Ureter (tissue), 1 donor: ENCODE measurements at regions not wholly inside any gene's neighbourhood (a gene's known extent, or its start where the extent isn't known, plus 50 kb on each side); places are given as distances from the start of the nearest gene placed in this dataset.
A peak's percentile ranks its signal among the peaks of the same experiment; 100 is the strongest.

Experiments used
- DNase-seq: peaks from one replicate; pipeline ENCODE4 v3.0.0-alpha.2; 2020; ENCODE audit warnings: low spot score
- donor health status: DM: yes; HTN: yes; CAD: no.

DNA sequence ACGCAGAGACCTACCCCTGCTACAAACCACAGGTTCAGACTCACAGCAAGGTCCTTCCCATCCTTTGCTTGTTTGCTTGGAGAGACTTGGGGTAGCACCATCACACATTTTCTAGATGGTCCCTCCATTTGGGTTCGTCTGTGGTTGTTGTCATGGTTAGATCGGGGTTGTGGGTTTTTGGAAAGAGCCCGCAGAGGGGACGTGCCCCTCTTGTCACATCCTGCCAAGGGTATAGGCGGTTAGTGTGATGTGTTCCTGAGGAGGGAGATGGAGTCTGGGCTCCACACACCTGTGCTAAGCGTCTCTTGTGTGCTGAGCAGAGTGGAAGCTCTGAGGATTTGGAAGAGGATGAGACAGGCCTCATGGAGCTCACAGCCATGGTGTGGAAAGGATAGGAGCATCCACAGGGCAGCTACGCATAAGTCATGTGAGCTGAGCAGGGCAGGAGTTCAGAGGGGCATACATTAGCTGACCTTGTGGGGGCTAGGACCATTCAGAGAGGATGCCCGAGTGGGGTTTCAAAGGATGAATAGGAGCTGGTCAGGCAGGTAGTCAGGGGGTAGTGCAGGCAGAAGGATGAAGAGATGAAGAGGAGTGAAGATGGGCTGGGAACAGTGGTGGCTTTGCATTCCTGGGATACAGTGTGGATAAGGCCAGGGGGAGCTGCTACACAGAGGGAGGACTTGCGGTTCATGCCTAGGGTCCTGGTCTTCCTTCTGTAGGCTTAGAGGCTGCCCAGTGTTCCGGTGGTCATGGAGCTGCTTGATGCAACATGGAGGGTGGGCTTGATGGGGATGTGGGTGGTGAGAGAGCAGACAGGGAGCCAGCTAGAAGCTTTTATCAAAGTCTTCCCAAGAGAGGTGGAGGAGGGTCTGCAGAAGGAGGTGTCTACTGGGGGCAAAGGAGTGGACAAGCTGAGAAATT lies 62.9 kb downstream of the ACKR3 start:
- peak; percentile 28 for DNase-seq

DNA sequence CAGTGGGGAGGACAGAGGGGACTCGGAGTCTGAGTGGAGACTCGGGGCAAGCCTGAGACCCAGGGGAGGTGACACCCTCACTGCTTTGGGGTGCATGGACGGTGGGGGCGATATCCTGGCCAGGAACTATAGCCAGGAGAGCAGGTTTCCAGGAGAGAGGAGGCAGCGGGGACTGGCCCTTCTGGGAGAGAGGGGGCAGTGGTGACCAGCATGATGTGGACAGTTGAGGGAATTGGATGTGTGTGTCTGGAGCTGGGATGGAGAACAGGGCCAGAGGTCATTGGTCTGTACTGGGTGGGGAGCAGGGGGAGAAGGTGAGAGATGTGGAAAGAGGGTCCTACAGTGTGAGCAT lies 63.6 kb downstream of the ACKR3 start:
- peak; percentile 35 for DNase-seq

GRCh38 chr2:236633775-236634560 lies 64.3 kb downstream of the ACKR3 start:
- DNase-seq, result peak; percentile 39

DNA sequence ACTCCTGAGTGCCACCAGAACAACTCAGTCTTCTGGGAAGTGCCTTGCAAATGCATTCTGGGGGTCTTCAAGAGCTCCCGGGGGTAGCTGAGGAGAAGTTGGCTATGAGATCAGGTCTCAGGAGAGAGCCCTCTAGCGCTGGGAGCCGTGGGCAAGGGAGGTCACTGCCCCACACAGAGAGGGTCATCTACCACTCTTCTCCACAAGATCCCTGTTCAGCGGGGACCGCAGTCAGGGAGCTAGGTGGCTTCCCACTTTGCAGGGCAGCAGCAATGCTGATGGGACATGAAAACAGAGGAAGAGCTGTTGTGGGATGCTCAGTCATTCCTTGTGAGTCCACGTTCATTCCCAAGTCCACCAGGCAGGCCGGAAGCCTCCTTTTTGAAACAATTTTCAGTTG lies 66.6 kb downstream of the ACKR3 start:
- peak; percentile 36 for DNase-seq

DNA sequence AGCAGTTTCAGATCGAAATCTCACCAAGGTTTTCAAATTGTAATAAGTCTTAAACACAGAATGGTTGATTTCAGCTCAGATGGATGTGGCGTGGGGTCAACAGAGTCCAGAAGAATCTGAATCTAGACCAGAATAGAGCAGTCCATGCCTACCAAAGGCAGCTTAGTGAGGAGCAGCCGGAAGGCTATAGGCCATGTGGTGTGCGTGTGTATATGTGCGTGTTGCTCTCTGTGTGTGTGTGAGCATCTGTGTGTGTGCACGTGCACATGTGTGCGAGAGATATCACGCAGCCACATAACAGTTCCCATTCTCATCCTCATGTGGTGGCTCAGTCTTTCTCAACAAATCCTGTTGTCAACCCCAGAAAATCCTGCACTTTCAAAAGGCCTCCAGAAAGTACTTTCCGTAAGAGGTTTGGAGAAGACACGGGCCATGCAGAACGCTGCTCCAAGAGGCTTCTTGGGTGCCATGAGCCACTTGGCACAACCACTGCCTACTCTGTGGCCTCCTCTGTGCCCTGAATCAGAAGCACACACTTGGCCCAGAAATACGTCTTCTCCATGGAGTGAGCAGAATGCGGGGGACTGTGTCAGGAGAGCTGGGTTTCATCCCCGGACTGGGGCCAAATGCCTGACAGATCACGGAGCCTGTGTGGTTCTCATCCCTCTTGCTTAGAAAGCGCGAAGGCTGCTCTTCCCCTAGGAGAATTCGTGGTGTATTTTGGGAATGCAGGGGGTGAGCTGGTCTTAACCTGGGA lies 67.3 kb downstream of the ACKR3 start:
- peak; percentile 18 for DNase-seq

DNA sequence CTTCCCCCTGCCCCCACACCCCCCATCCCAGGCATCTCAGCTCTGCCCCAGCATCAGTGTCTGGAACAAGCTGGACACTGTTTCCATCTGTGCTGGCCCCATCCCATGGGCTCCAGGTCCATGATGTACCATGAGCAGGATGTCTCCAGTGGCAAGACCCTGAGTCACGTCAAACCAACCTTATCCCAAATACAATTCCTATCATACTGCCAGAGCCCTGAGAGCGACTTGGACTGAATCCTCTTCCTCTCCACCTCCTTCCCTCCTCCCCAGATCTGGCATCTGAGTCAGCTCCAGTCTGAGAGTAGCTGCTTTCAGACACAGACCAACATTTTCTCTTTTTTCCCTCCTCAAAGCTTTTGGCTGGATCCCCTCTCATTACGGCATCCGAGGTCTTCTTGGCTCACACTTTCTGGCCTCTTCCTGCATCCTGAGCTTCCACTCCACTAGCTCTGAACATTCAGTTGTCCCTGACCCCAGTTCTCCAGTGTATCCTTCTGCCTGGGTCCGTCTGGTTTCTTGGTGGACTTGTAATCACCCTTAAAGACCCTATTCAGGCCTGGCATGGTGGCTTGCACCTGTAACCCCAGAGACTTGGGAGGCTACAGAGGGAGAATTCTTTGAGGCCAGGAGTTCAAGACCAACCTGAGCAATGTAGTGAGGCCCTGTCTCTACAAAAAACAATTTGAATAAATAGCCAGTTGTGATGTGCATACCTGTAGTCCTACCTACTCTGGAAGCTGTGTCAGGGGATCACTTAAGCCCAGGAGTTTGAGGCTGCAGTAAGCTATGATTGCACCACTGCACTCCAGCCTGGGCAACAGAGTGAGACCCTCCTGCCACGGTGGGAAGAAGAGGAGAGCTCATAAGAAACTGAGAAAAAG lies 68.3 kb downstream of the ACKR3 start:
- DNase-seq, result peak; percentile 25

DNA sequence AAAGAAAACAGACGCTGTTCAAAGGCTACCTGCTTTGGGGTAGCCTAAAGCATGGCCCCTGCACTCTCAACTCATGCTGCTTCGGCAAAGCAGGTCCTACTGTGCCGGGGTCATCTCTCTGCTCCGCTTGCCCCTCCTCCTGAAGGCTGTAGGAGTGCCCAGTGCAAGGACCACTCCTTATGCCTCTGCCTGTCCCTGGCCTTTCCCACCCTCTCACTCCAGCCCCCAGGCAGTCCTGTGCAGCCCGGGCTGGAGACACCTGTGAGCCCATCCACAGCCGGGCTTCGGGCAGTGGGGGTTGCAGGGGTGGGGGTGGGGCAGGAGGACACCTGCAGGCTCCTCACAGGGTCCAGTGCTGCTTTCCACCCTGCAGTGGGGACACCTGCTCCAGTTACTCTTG lies 69.1 kb downstream of the ACKR3 start:
- peak; percentile 34 for DNase-seq

GRCh38 chr2:236639461-236640235 lies 70.0 kb downstream of the ACKR3 start:
- peak; percentile 31 for DNase-seq

DNA sequence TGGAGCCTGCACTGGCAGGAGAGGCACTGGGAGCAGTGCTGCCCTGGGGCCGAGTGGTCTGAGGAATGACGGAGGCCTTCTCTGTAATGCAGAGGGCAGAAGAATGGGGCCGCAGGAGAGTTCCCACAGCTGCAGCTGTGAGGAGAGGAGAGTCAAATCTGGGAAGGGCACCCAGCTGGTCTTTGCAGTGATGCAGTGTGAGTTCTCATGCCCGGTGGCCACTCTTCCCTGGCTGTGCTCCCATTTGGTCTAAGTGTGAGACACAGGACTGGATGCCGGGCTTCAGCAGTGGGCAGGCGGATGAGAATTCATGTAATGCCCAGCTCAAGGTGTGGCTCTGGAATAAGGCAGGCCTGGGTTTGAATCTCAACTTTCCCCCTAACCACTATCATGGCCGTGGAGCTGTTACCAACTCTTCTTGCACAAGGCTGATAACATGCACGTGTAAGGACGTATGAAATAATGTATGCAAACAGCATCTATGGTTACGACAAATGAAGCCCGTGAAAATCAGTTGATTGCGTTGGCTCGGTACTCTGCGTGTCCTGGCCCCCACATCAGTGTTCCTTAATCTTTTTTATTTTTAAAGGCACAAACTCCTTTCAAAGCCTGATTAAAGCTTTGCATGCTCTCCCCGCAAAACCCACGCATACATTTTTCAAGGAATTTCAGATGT lies 71.6 kb downstream of the ACKR3 start:
- DNase-seq, result peak; percentile 27

- DNase-seq, result peak; percentile 60
Observed at GRCh38 chr2:236642125-236642524, 72.5 kb downstream of the ACKR3 start.

GRCh38 chr2:236642584-236643291 lies 73.1 kb downstream of the ACKR3 start:
- peak; percentile 86 for DNase-seq

GRCh38 chr2:236643480-236643879 lies 73.9 kb downstream of the ACKR3 start:
- DNase-seq, result peak; percentile 9

DNA sequence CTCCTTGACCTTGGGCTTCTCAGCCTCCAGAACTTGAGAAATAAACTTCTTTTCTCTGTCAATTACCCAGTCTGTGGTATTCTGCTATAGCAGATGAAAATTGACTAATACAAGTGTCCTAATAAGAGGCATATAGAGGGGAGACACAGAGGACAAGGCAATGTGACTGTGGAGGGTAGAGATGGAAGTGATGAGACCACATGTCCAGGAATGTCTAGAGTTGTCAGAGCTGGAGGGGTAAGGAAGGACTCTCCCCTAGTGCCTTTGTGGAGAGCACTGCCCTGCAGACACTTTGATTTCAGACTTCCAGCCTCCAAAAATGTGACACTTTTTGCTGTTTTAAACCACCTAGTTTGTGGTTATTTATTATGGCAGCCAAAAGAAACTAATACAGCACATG lies 74.4 kb downstream of the ACKR3 start:
- no peak for DNase-seq

GRCh38 chr2:236644502-236644911 lies 74.9 kb downstream of the ACKR3 start:
- DNase-seq, result peak; percentile 35

- DNase-seq, result peak; percentile 20
Observed at GRCh38 chr2:236645141-236645540, 75.5 kb downstream of the ACKR3 start.

DNA sequence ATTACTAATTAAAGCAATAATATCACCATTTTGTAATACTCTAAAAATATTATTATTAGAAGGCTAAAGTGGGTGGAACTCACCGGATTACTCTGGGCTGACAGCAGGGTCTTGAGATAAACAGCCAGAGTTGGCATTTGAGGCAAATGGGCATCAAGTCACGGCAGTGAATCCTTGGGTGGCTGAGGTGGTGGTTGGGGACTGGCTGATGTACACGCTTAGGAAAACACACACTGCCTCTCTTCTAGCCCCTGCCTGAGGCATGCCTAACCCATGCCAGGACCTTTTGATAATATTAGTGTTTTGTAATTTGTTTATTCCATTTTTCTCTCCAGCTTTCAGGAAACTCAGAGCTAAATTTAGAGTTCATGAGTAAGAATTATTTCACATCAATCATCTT lies 76.8 kb downstream of the ACKR3 start:
- peak; percentile 23 for DNase-seq

GRCh38 chr2:236646871-236647270 lies 77.2 kb downstream of the ACKR3 start:
- peak; percentile 10 for DNase-seq

GRCh38 chr2:236647621-236648020 lies 78.0 kb downstream of the ACKR3 start:
- DNase-seq, result no peak

- peak; percentile 7 for DNase-seq
Observed at GRCh38 chr2:236653863-236654262, 84.2 kb downstream of the ACKR3 start.
